Fibroblast of villous mesenchyme (primary cell): ENCODE measurements at regions not wholly inside any gene's neighbourhood (a gene's known extent, or its start where the extent isn't known, plus 50 kb on each side); places are given as distances from the start of the nearest gene placed in this dataset.
"Not testable (repeated sequence)": the region's sequence is repeated elsewhere in the genome, so short reads cannot be mapped to it uniquely, and the experiment has no call there.

ENCODE experiments used
- DNase-seq: peaks from one replicate; pipeline ENCODE4 v3.0.0-alpha.2; 2010; ENCODE audit warnings: low read depth
- H3K4me3 ChIP-seq: 2 replicates; pipeline ENCODE4 v1.5.1; 2011; ENCODE audit warnings: low read depth, mild to moderate bottlenecking, low read length
- CTCF ChIP-seq: IDR thresholded peaks from 2 replicates; pipeline ENCODE4 v1.5.1; 2012; ENCODE audit warnings: low read depth, mild to moderate bottlenecking, low read length; ENCODE audit not compliant: insufficient read depth

GRCh38 chr5:167096816-167097215 is 1194.6 kb upstream of the WWC1 start:
- no peak for DNase-seq
- no peak for TF ChIP-seq CTCF
- H3K4me3 ChIP-seq: no peak overlapping the region

- no peak for DNase-seq
- no peak for TF ChIP-seq CTCF
- no peak overlapping the region for H3K4me3 ChIP-seq
Measured at GRCh38 chr5:167104351-167104750, 1187.1 kb upstream of the WWC1 start.

- no peak for TF ChIP-seq CTCF
- DNase-seq: no peak
- H3K4me3 ChIP-seq: no peak overlapping the region
Measured at GRCh38 chr5:167105941-167106340, 1185.5 kb upstream of the WWC1 start.

GRCh38 chr5:167107684-167108083 is 1183.8 kb upstream of the WWC1 start:
- DNase-seq: no peak
- no peak overlapping the region for H3K4me3 ChIP-seq
- no peak for TF ChIP-seq CTCF

GRCh38 chr5:167108266-167108665 is 1183.2 kb upstream of the WWC1 start:
- not testable (repeated sequence) for H3K4me3 ChIP-seq, DNase-seq

- no peak overlapping the region for H3K4me3 ChIP-seq
- TF ChIP-seq CTCF: no peak
- DNase-seq: no peak
Measured at GRCh38 chr5:167112556-167112955, 1178.9 kb upstream of the WWC1 start.

- H3K4me3 ChIP-seq: no peak overlapping the region
- DNase-seq: no peak
- TF ChIP-seq CTCF: no peak
Measured at GRCh38 chr5:167122267-167122666, 1169.2 kb upstream of the WWC1 start.
